Panc1 (cell line): ENCODE measurements at regions not wholly inside any gene's neighbourhood (a gene's known extent, or its start where the extent isn't known, plus 50 kb on each side); places are given as distances from the start of the nearest gene placed in this dataset.

ENCODE experiments used
- ATAC-seq: fragments of 200-7000 bp; cut with Tn5 transposase; 2 replicates; pipeline ENCODE4 v1.9.1; 2020; ENCODE audit warnings: mild to moderate bottlenecking, moderate library complexity
- BruUV-seq: library from RNA; stranded (reverse); fragments of 400-500 nt; replicated peaks from 2 replicates; lab custom pipeline; 2021; lab: Mats Ljungman, UMichigan
- CTCF ChIA-PET: fragments of 300-600 bp; sonication (Branson Sonifier 250); formaldehyde crosslinking; loops from one replicate; lab custom pipeline; 2022; ENCODE audit warnings: antibody characterized with exemption; lab: Charles Lee
- POLR2A ChIA-PET: fragments of 300-600 bp; sonication (Branson Sonifier 250); formaldehyde crosslinking; loops from one replicate; lab custom pipeline; 2022; ENCODE audit warnings: antibody characterized with exemption; lab: Charles Lee
- DNase-seq: peaks from one replicate; pipeline ENCODE4 v3.0.0-alpha.2; 2010; ENCODE audit warnings: low read depth, low spot score
- H3K27ac ChIP-seq: 2 replicates; pipeline ENCODE4 v1.5.1; 2011; ENCODE audit warnings: mild to moderate bottlenecking, low read length, inconsistent platforms
- H3K27me3 ChIP-seq: fragments of 200-500 bp; sonication (Bioruptor generic); 2 replicates; pipeline ENCODE4 v1.6.0; 2014; ENCODE audit warnings: low read length, inconsistent platforms; ENCODE audit not compliant: control insufficient read depth, insufficient read depth
- H3K36me3 ChIP-seq: fragments of 200-500 bp; sonication (Bioruptor generic); 2 replicates; pipeline ENCODE4 v1.5.1; 2014; ENCODE audit warnings: inconsistent platforms, mild to moderate bottlenecking, low read length, moderate library complexity; ENCODE audit not compliant: control insufficient read depth, insufficient read depth
- H3K4me1 ChIP-seq: 2 replicates; pipeline ENCODE4 v1.5.1; 2011; ENCODE audit warnings: inconsistent platforms, mild to moderate bottlenecking, low read length, moderate library complexity; ENCODE audit not compliant: control insufficient read depth, insufficient read depth
- H3K4me3 ChIP-seq, 2 experiments: 2 replicates each; pipeline ENCODE4 v1.5.1; 2011 to 2012; ENCODE audit warnings: low read depth in 2 of 2, low read length in 2 of 2, mild to moderate bottlenecking in 2 of 2, inconsistent platforms in 1 of 2, moderate library complexity in 1 of 2
- H3K9me3 ChIP-seq: fragments of 200-500 bp; sonication (Bioruptor generic); 2 replicates; pipeline ENCODE4 v1.5.1; 2014; ENCODE audit warnings: low read depth, mild to moderate bottlenecking, inconsistent platforms, low read length, moderate library complexity; ENCODE audit not compliant: control insufficient read depth, insufficient read depth
- CTCF ChIP-seq: fragments of 450-650 bp; IDR thresholded peaks from 2 replicates; pipeline ENCODE4 v1.5.1; 2017; ENCODE audit warnings: mild to moderate bottlenecking
- POLR2AphosphoS5 ChIP-seq: IDR thresholded peaks from 2 replicates; pipeline ENCODE4 v1.6.1; 2012; ENCODE audit warnings: mild to moderate bottlenecking, low read depth, low read length, moderate library complexity
- REST ChIP-seq, 2 experiments: IDR thresholded peaks; 2 replicates each; pipeline ENCODE4 v1.6.1; 2011 to 2012; ENCODE audit warnings: low read depth in 2 of 2, control low read depth in 1 of 2, low read length in 1 of 2, mild to moderate bottlenecking in 1 of 2, moderate library complexity in 1 of 2; ENCODE audit not compliant: insufficient read depth in 1 of 2
- SIN3A ChIP-seq: IDR thresholded peaks from 2 replicates; pipeline ENCODE4 v1.6.1; 2012; ENCODE audit warnings: low read depth, mild to moderate bottlenecking, low read length, moderate library complexity, borderline replicate concordance; ENCODE audit not compliant: insufficient read depth
- TCF7L2 ChIP-seq: IDR thresholded peaks from 2 replicates; pipeline ENCODE4 v1.6.1; 2011; ENCODE audit warnings: mild to moderate bottlenecking, low read depth, low read length, inconsistent platforms
- in situ Hi-C: cut with HindIII; loops from 2 replicates; pipeline ENCODE4 v1.10.0; 2016; ENCODE audit warnings: low sequenced_read_pairs, low pct_unique_long_range_greater_than_20kb
- intact Hi-C: fragments of 100-400 bp; cut with micrococcal nuclease; formaldehyde crosslinking; loops from one replicate; pipeline ENCODE4 v1.10.0; 2022; ENCODE audit not compliant: unreplicated experiment

DNA sequence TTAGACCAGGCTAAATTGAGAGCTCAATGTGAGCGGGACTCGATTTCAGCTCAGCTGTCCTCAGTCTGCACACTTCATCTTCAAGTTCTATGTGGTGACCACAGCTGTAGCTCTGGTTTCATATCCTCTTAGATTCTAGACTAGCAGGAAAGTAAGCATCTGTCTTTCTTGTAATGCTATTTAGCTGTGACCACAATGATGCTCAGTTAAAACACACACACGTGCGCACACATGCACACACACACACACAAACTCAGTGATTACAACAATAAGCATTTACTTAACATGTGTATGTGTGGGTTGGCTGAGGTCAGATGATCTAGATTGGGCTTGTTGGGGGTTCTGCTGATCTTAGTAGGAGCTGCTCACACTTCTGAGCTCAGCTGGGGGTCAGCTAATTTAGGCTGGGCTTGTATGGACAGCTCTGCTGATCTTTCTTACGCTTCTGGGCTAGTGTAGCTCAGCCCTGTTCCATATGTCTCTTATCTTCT, 82.5 kb downstream of the ZNF365 start:
- DNase-seq (no peak), ATAC-seq (no peak)
- ChIA-PET CTCF (no interaction called here), POLR2A (no interaction called here)
- Histone ChIP-seq H3K27me3 (no peaks in the 10 kb centered on the region), H3K27ac (no peak overlapping the region), H3K4me1 (0 out of 2 replicates have a peak, but pooled peaks cover 8% of the 10 kb centered on the region), H3K9me3 (no peaks in the 10 kb centered on the region), H3K4me3 (no peak overlapping the region), H3K36me3 (no peaks in the 10 kb centered on the region)
- in situ Hi-C loops, result no loop called here
- TF ChIP-seq REST (IDR thresholded peaks at IDR 0.05; ENCODE audit: insufficient read depth in 1 of 2, low read depth in 2 of 2, low read length in 1 of 2) (no peak), CTCF (no peak), POLR2AphosphoS5 (no peak), SIN3A (no peak), TCF7L2 (no peak)
- intact Hi-C loops, result no loop called here
- BruUV-seq, result no TSS peak

- ATAC-seq, result no peak
- no peak for DNase-seq
- H3K4me3 ChIP-seq, result no peak overlapping the region
- H3K9me3 ChIP-seq, result no peaks in the 10 kb centered on the region
- H3K4me1 ChIP-seq, result 0 out of 2 replicates have a peak, but pooled peaks cover 8% of the 10 kb centered on the region
- no peaks in the 10 kb centered on the region for H3K27me3 ChIP-seq
- in situ Hi-C loops (no loop called here), intact Hi-C loops (no loop called here)
- ChIA-PET POLR2A (no interaction called here), CTCF (no interaction called here)
- TF ChIP-seq TCF7L2, result no peak
- no peak for TF ChIP-seq SIN3A
- TF ChIP-seq CTCF, result no peak
- TF ChIP-seq POLR2AphosphoS5, result no peak
- no peak for TF ChIP-seq REST (IDR thresholded peaks at IDR 0.05; ENCODE audit: insufficient read depth in 1 of 2, low read depth in 2 of 2, low read length in 1 of 2)
- H3K27ac ChIP-seq, result no peak overlapping the region
- no TSS peak for BruUV-seq
- no peaks in the 10 kb centered on the region for H3K36me3 ChIP-seq
Measured at GRCh38 chr10:62457196-62457595, 83.0 kb downstream of the ZNF365 start.
